OCI-LY3 (cell line): ENCODE measurements at regions not wholly inside any gene's neighbourhood (a gene's known extent, or its start where the extent isn't known, plus 50 kb on each side); places are given as distances from the start of the nearest gene placed in this dataset.

ENCODE experiments used
- H2AFZ ChIP-seq: fragments of 200-600, 300-600 bp; shearing (Covaris generic); 2 replicates; pipeline ENCODE4 v1.6.0; 2014; ENCODE audit warnings: antibody characterized with exemption, low read depth, low read length
- H3K27ac ChIP-seq: fragments of 200-600, 300-600 bp; sonication (generic); 2 replicates; pipeline ENCODE4 v1.5.1; 2014; ENCODE audit warnings: mild to moderate bottlenecking, low read length, moderate library complexity, mixed read lengths
- H3K27me3 ChIP-seq: fragments of 200-600, 300-600 bp; sonication (generic); 2 replicates; pipeline ENCODE4 v1.6.1; 2014; ENCODE audit warnings: low read depth, low read length, mixed read lengths
- H3K36me3 ChIP-seq: fragments of 200-600, 300-600 bp; sonication (generic); replicated peaks from 2 replicates; pipeline ENCODE3; 2014; ENCODE audit warnings: low read depth, low read length, mixed read lengths
- H3K4me1 ChIP-seq: fragments of 300-600, 200-600 bp; sonication (generic); 2 replicates; pipeline ENCODE4 v1.6.1; 2014; ENCODE audit warnings: low read length, mixed read lengths
- H3K4me2 ChIP-seq: fragments of 200-600, 300-600 bp; sonication (generic); 2 replicates; pipeline ENCODE4 v1.6.1; 2014; ENCODE audit warnings: low read length, mixed read lengths
- H3K4me3 ChIP-seq: fragments of 300-600, 200-600 bp; sonication (generic); 2 replicates; pipeline ENCODE4 v1.5.1; 2014; ENCODE audit warnings: antibody characterized with exemption, mild to moderate bottlenecking, low read length, moderate library complexity
- H3K79me2 ChIP-seq: fragments of 300-600, 200-600 bp; shearing (Covaris generic); 2 replicates; pipeline ENCODE4 v1.6.1; 2014; ENCODE audit warnings: mild to moderate bottlenecking, low read length, mixed read lengths
- H3K9ac ChIP-seq: fragments of 300-600, 200-600 bp; shearing (Covaris generic); 2 replicates; pipeline ENCODE4 v1.6.0; 2014; ENCODE audit warnings: mild to moderate bottlenecking, low read length, moderate library complexity
- H3K9me3 ChIP-seq: fragments of 200-600, 300-600 bp; shearing (Covaris generic); 2 replicates; pipeline ENCODE4 v1.6.1; 2014; ENCODE audit warnings: low read length, mixed read lengths; ENCODE audit not compliant: insufficient read depth
- H4K20me1 ChIP-seq: fragments of 200-600, 300-600 bp; sonication (generic); 2 replicates; pipeline ENCODE4 v1.6.1; 2016; ENCODE audit warnings: low read length, mixed read lengths; ENCODE audit not compliant: insufficient read depth
- CTCF ChIP-seq: fragments of 200-600, 300-600 bp; sonication (generic); IDR thresholded peaks from 2 replicates; pipeline ENCODE4 v1.5.1; 2014; ENCODE audit warnings: antibody characterized with exemption, low read length, low read depth
- EZH2phosphoT487 ChIP-seq: fragments of 200-600 bp; shearing (Covaris generic); IDR thresholded peaks from 2 replicates; pipeline ENCODE4 v1.6.1; 2018; ENCODE audit warnings: antibody characterized with exemption, mixed run types, low read depth

GRCh38 chrY:7455626-7456025 lies 544.1 kb upstream of the AMELY start:
- Histone ChIP-seq H3K36me3 (no peaks in the 10 kb centered on the region), H3K4me1 (peaks cover 12% of the 10 kb centered on the region), H4K20me1 (no peaks in the 10 kb centered on the region), H2AFZ (no peak overlapping the region), H3K27me3 (peaks cover 42% of the 10 kb centered on the region), H3K9ac (no peak overlapping the region), H3K4me2 (no peak overlapping the region), H3K79me2 (no peaks in the 10 kb centered on the region), H3K27ac (no peak overlapping the region), H3K9me3 (no peaks in the 10 kb centered on the region), H3K4me3 (no peak overlapping the region)
- no peak for TF ChIP-seq EZH2phosphoT487
- TF ChIP-seq CTCF, result no peak

- Histone ChIP-seq H3K36me3 (no peaks in the 10 kb centered on the region), H3K9ac (0 out of 2 replicates have a peak overlapping the region, but pooled peaks have one; percentile 17), H3K27me3 (peaks cover 45% of the 10 kb centered on the region), H3K4me1 (peaks cover 12% of the 10 kb centered on the region), H3K4me2 (peak overlapping the region; percentile 70), H3K79me2 (no peaks in the 10 kb centered on the region), H3K9me3 (no peaks in the 10 kb centered on the region), H3K4me3 (peak overlapping the region; percentile 67), H3K27ac (no peak overlapping the region), H2AFZ (no peak overlapping the region), H4K20me1 (no peaks in the 10 kb centered on the region)
- TF ChIP-seq EZH2phosphoT487 (no peak), CTCF (no peak)
Observed at GRCh38 chrY:7453336-7453735, 541.8 kb upstream of the AMELY start.

- H3K9me3 ChIP-seq, result no peaks in the 10 kb centered on the region
- no peak overlapping the region for H2AFZ ChIP-seq
- peaks cover 43% of the 10 kb centered on the region for H3K27me3 ChIP-seq
- H3K79me2 ChIP-seq, result no peaks in the 10 kb centered on the region
- no peaks in the 10 kb centered on the region for H3K36me3 ChIP-seq
- no peak overlapping the region for H3K9ac ChIP-seq
- no peak overlapping the region for H3K4me3 ChIP-seq
- no peak overlapping the region for H3K4me2 ChIP-seq
- H3K4me1 ChIP-seq, result peaks cover 12% of the 10 kb centered on the region
- H3K27ac ChIP-seq, result no peak overlapping the region
- H4K20me1 ChIP-seq, result no peaks in the 10 kb centered on the region
- no peak for TF ChIP-seq CTCF
- no peak for TF ChIP-seq EZH2phosphoT487
Observed at GRCh38 chrY:7452246-7452645, 540.7 kb upstream of the AMELY start.

GRCh38 chrY:7449860-7450259 lies 538.3 kb upstream of the AMELY start:
- no peak overlapping the region for H3K27ac ChIP-seq
- no peaks in the 10 kb centered on the region for H3K79me2 ChIP-seq
- no peak for TF ChIP-seq EZH2phosphoT487
- TF ChIP-seq CTCF, result no peak
- no peaks in the 10 kb centered on the region for H3K9me3 ChIP-seq
- no peak overlapping the region for H3K4me3 ChIP-seq
- no peaks in the 10 kb centered on the region for H4K20me1 ChIP-seq
- no peak overlapping the region for H3K9ac ChIP-seq
- H3K4me1 ChIP-seq, result peaks cover 12% of the 10 kb centered on the region
- no peak overlapping the region for H3K4me2 ChIP-seq
- H3K36me3 ChIP-seq, result no peaks in the 10 kb centered on the region
- H3K27me3 ChIP-seq, result peaks cover 29% of the 10 kb centered on the region
- no peak overlapping the region for H2AFZ ChIP-seq
